ENCODE measurements at regions not wholly inside any gene's neighbourhood (a gene's known extent, or its start where the extent isn't known, plus 50 kb on each side); places are given as distances from the start of the nearest gene placed in this dataset.

- TF ChIP-seq CTCF (conservative IDR thresholded peaks at IDR 0.05; ENCODE audit: low read depth) = no peak
- ChIA-PET CTCF (no interaction called here), POLR2A (ENCODE audit: low non-redundant PET) (no interaction called here)
- DNase-seq (ENCODE audit: low spot score) = no peak
- H3K27ac ChIP-seq = no peak overlapping the region
Observed at GRCh38 chr10:65335311-65335710, 1590.5 kb upstream of the LRRTM3 start.

- CTCF ChIA-PET = no interaction called here
- POLR2A ChIA-PET (ENCODE audit: low non-redundant PET) = no interaction called here
- H3K27ac ChIP-seq = no peak overlapping the region
- TF ChIP-seq CTCF (conservative IDR thresholded peaks at IDR 0.05; ENCODE audit: low read depth) = no peak
- DNase-seq (ENCODE audit: low spot score) = no peak
Observed at GRCh38 chr10:65340340-65340739, 1585.5 kb upstream of the LRRTM3 start.

- no peak for DNase-seq (ENCODE audit: low spot score)
- no peak for TF ChIP-seq CTCF (conservative IDR thresholded peaks at IDR 0.05; ENCODE audit: low read depth)
- POLR2A ChIA-PET (ENCODE audit: low non-redundant PET) = no interaction called here
- CTCF ChIA-PET = interaction anchor here (0.6 kb wide), 2 partner anchors 21 to 47 kb away, joined by 3 read pairs; no protein-coding TSS in a partner anchor
- no peak overlapping the region for H3K27ac ChIP-seq
Observed at GRCh38 chr10:65341323-65341925, 1584.4 kb upstream of the LRRTM3 start.

- DNase-seq (ENCODE audit: low spot score) = no peak
- POLR2A ChIA-PET (ENCODE audit: low non-redundant PET) = no interaction called here
- CTCF ChIA-PET = interaction anchor here (0.6 kb wide), 1 partner anchor 48 kb away, joined by 3 read pairs; no protein-coding TSS in a partner anchor
- TF ChIP-seq CTCF (conservative IDR thresholded peaks at IDR 0.05; ENCODE audit: low read depth) = no peak
- H3K27ac ChIP-seq = no peak overlapping the region
Observed at GRCh38 chr10:65342245-65342644, 1583.6 kb upstream of the LRRTM3 start.

- no peak for DNase-seq (ENCODE audit: low spot score)
- POLR2A ChIA-PET (ENCODE audit: low non-redundant PET) = no interaction called here
- H3K27ac ChIP-seq = no peak overlapping the region
- CTCF ChIA-PET = interaction anchor here (0.6 kb wide), 1 partner anchor 718 kb away, joined by 4 read pairs; no protein-coding TSS in a partner anchor
- TF ChIP-seq CTCF (conservative IDR thresholded peaks at IDR 0.05; ENCODE audit: low read depth) = no peak
Observed at GRCh38 chr10:65346466-65346865, 1579.4 kb upstream of the LRRTM3 start.

GRCh38 chr10:65348637-65349036, 1577.2 kb upstream of the LRRTM3 start:
- no peak for DNase-seq (ENCODE audit: low spot score)
- ChIA-PET CTCF (interaction anchor here (0.6 kb wide), 1 partner anchor 24 kb away, joined by 5 read pairs; no protein-coding TSS in a partner anchor), POLR2A (ENCODE audit: low non-redundant PET) (no interaction called here)
- H3K27ac ChIP-seq = no peak overlapping the region
- TF ChIP-seq CTCF (conservative IDR thresholded peaks at IDR 0.05; ENCODE audit: low read depth) = no peak

Data from RWPE1 (cell line).